CD4-positive, alpha-beta T cell (primary cell): ENCODE measurements at regions not wholly inside any gene's neighbourhood (a gene's known extent, or its start where the extent isn't known, plus 50 kb on each side); places are given as distances from the start of the nearest gene placed in this dataset.

Source experiments
- ATAC-seq: fragments of 200-7000 bp; cut with Tn5 transposase; one replicate; pipeline ENCODE4 v1.10.0; 2022; ENCODE audit warnings: mild to moderate bottlenecking; ENCODE audit not compliant: poor library complexity
- CTCF ChIA-PET: fragments of 350-600 bp; sonication (Branson Sonifier 250); formaldehyde crosslinking; loops from one replicate; lab custom pipeline; 2021; ENCODE audit warnings: antibody characterized with exemption, inconsistent platforms; lab: Charles Lee
- POLR2A ChIA-PET: fragments of 350-600 bp; sonication (Branson Sonifier 250); formaldehyde crosslinking; loops from one replicate; lab custom pipeline; 2021; ENCODE audit warnings: antibody characterized with exemption, inconsistent platforms; lab: Charles Lee
- DNase-seq, 14 experiments: peaks; one replicate each; pipeline ENCODE4 v3.0.0-alpha.2; 2013 to 2020; ENCODE audit warnings: mixed read lengths in 2 of 14
- H3K27ac ChIP-seq, 2 donors: one replicate each; pipeline versions ENCODE4 v1.5.1 to v1.7.0; 2013; ENCODE audit warnings: low read length in 2 of 2, low read depth in 1 of 2, mild to moderate bottlenecking in 1 of 2
- H3K27me3 ChIP-seq, 2 experiments: 1 replicate in 1 of 2; 2 replicates in 1 of 2; pipeline versions ENCODE4 v1.6.1 to v1.7.0; 2013; ENCODE audit warnings: low read length in 2 of 2, control low read depth in 1 of 2, mild to moderate bottlenecking in 1 of 2, moderate library complexity in 1 of 2; ENCODE audit not compliant: insufficient read depth in 2 of 2, control insufficient read depth in 1 of 2
- H3K36me3 ChIP-seq: one replicate; pipeline ENCODE4 v1.6.1; 2013; ENCODE audit warnings: low read length, control low read depth; ENCODE audit not compliant: insufficient read depth
- H3K4me1 ChIP-seq: one replicate; pipeline ENCODE4 v1.6.1; 2013; ENCODE audit warnings: low read length, control low read depth; ENCODE audit not compliant: insufficient read depth
- H3K4me3 ChIP-seq: one replicate; pipeline ENCODE4 v1.5.1; 2013; ENCODE audit warnings: mild to moderate bottlenecking, low read length, moderate library complexity
- H3K9me3 ChIP-seq, 2 experiments: 1 replicate in 1 of 2; 2 replicates in 1 of 2; pipeline versions ENCODE4 v1.6.1 to v1.7.0; 2013; ENCODE audit warnings: low read length in 2 of 2, mild to moderate bottlenecking in 2 of 2, control low read depth in 1 of 2, moderate library complexity in 1 of 2; ENCODE audit not compliant: control insufficient read depth in 1 of 2, insufficient read depth in 1 of 2
- H3K27ac Mint-ChIP-seq: one replicate; pipeline ENCODE4 v1.8.0; 2020; ENCODE audit warnings: mixed read lengths
- H3K27me3 Mint-ChIP-seq: one replicate; pipeline ENCODE4 v1.8.0; 2021; ENCODE audit warnings: mixed read lengths
- H3K36me3 Mint-ChIP-seq: one replicate; pipeline ENCODE4 v1.8.0; 2021; ENCODE audit warnings: low read depth, mixed read lengths
- H3K4me1 Mint-ChIP-seq: one replicate; pipeline ENCODE4 v1.8.0; 2021; ENCODE audit warnings: low read depth, mixed read lengths
- H3K4me3 Mint-ChIP-seq: one replicate; pipeline ENCODE4 v1.8.0; 2020; ENCODE audit warnings: mild to moderate bottlenecking, mixed read lengths
- H3K9me3 Mint-ChIP-seq: one replicate; pipeline ENCODE4 v1.8.0; 2020; ENCODE audit warnings: mixed read lengths
- CTCF ChIP-seq: fragments of 200-600 bp; IDR thresholded peaks from one replicate; pipeline ENCODE4 v1.8.0; 2022; ENCODE audit warnings: antibody characterized with exemption, mild to moderate bottlenecking
- intact Hi-C, 2 experiments: fragments of 100-400 bp; cut with DNase I in 1 of 2; cut with micrococcal nuclease in 1 of 2; formaldehyde crosslinking; loops; one replicate each; pipeline versions ENCODE4 v1.15.1 to v1.9.0; 2023 to 2025; cut with DNase I, micrococcal nuclease

- H3K27me3 Mint-ChIP-seq: peaks cover 10% of the 10 kb centered on the region
- no peaks in the 10 kb centered on the region for H3K36me3 Mint-ChIP-seq
- intact Hi-C loops: no loop called here
- ATAC-seq (no peak), DNase-seq (no peak)
- CTCF ChIA-PET: no interaction called here
- Histone ChIP-seq H3K9me3 (no peaks in the 10 kb centered on the region), H3K36me3 (no peaks in the 10 kb centered on the region), H3K27ac (no peak overlapping the region), H3K27me3 (no peaks in the 10 kb centered on the region), H3K4me3 (no peak overlapping the region), H3K4me1 (no peaks in the 10 kb centered on the region)
- H3K27ac Mint-ChIP-seq: no peak overlapping the region
- TF ChIP-seq CTCF: no peak
- no peak overlapping the region for H3K4me3 Mint-ChIP-seq
- no peaks in the 10 kb centered on the region for H3K4me1 Mint-ChIP-seq
- H3K9me3 Mint-ChIP-seq: no peaks in the 10 kb centered on the region
- POLR2A ChIA-PET: no interaction called here
Measured at GRCh38 chr1:8261398-8261762, 56.5 kb upstream of the SLC45A1 start.

- ChIA-PET CTCF (no interaction called here), POLR2A (no interaction called here)
- H3K27ac ChIP-seq: no peak overlapping the region
- no peak overlapping the region for H3K27ac Mint-ChIP-seq
- no peaks in the 10 kb centered on the region for H3K4me1 Mint-ChIP-seq
- no peaks in the 10 kb centered on the region for H3K36me3 ChIP-seq
- TF ChIP-seq CTCF: no peak
- no peak overlapping the region for H3K4me3 ChIP-seq
- no peak for DNase-seq
- no peaks in the 10 kb centered on the region for H3K9me3 ChIP-seq
- ATAC-seq: no peak
- no peak overlapping the region for H3K4me3 Mint-ChIP-seq
- no peaks in the 10 kb centered on the region for H3K27me3 ChIP-seq
- no peaks in the 10 kb centered on the region for H3K9me3 Mint-ChIP-seq
- H3K27me3 Mint-ChIP-seq: peaks cover 14% of the 10 kb centered on the region
- intact Hi-C loops: no loop called here
- H3K4me1 ChIP-seq: no peaks in the 10 kb centered on the region
- no peaks in the 10 kb centered on the region for H3K36me3 Mint-ChIP-seq
Measured at GRCh38 chr1:8259498-8260290, 58.2 kb upstream of the SLC45A1 start.

- Mint-ChIP-seq H3K4me3 (no peak overlapping the region), H3K4me1 (peaks cover 4% of the 10 kb centered on the region), H3K36me3 (no peaks in the 10 kb centered on the region), H3K9me3 (no peaks in the 10 kb centered on the region), H3K27ac (no peak overlapping the region), H3K27me3 (peaks cover 14% of the 10 kb centered on the region)
- Histone ChIP-seq H3K4me1 (no peaks in the 10 kb centered on the region), H3K27me3 (no peaks in the 10 kb centered on the region), H3K36me3 (no peaks in the 10 kb centered on the region), H3K4me3 (no peak overlapping the region), H3K9me3 (no peaks in the 10 kb centered on the region), H3K27ac (no peak overlapping the region)
- no peak for TF ChIP-seq CTCF
- ChIA-PET POLR2A (no interaction called here), CTCF (no interaction called here)
- intact Hi-C loops: no loop called here
- DNase-seq (no peak), ATAC-seq (no peak)
Measured at GRCh38 chr1:8257621-8258020, 60.3 kb upstream of the SLC45A1 start.
